NCI-H1930 (cell line): ENCODE measurements at regions not wholly inside any gene's neighbourhood (a gene's known extent, or its start where the extent isn't known, plus 50 kb on each side); places are given as distances from the start of the nearest gene placed in this dataset.
A peak's percentile ranks its signal among the peaks of the same experiment; 100 is the strongest.
"Not testable (repeated sequence)": the region's sequence is repeated elsewhere in the genome, so short reads cannot be mapped to it uniquely, and the experiment has no call there.

Experiments used
- DNase-seq, 2 experiments: peaks; one replicate each; lab custom pipeline; 2025; lab: John Stamatoyannopoulos, UW

GRCh38 chr21:25487046-25487594, 120.2 kb downstream of the MRPL39 start:
- DNase-seq, result no peak

- no peak for DNase-seq
Observed at GRCh38 chr21:25485914-25486313, 121.4 kb downstream of the MRPL39 start.

GRCh38 chr21:25467896-25468295, 139.4 kb downstream of the MRPL39 start:
- no peak for DNase-seq

- not testable (repeated sequence) for DNase-seq
Observed at GRCh38 chr21:25467071-25467470, 140.2 kb downstream of the MRPL39 start.

- DNase-seq, result no peak
Observed at GRCh38 chr21:25466470-25466869, 140.8 kb downstream of the MRPL39 start.

- DNase-seq, result no peak
Observed at GRCh38 chr21:25465263-25465662, 142.0 kb downstream of the MRPL39 start.

- no peak for DNase-seq
Observed at GRCh38 chr21:25464275-25464674, 143.0 kb downstream of the MRPL39 start.

- no peak for DNase-seq
Observed at GRCh38 chr21:25462517-25462971, 144.7 kb downstream of the MRPL39 start.

- no peak for DNase-seq
Observed at GRCh38 chr21:25461725-25462124, 145.6 kb downstream of the MRPL39 start.

- DNase-seq, result no peak
Observed at GRCh38 chr21:25459993-25460392, 147.3 kb downstream of the MRPL39 start.

- DNase-seq, result no peak
Observed at GRCh38 chr21:25459365-25459764, 147.9 kb downstream of the MRPL39 start.

- DNase-seq, result no peak
Observed at GRCh38 chr21:25458484-25458883, 148.8 kb downstream of the MRPL39 start.

GRCh38 chr21:25457946-25458345, 149.3 kb downstream of the MRPL39 start:
- no peak for DNase-seq

- DNase-seq, result no peak
Observed at GRCh38 chr21:25457411-25457810, 149.9 kb downstream of the MRPL39 start.

GRCh38 chr21:25456672-25457071, 150.6 kb downstream of the MRPL39 start:
- DNase-seq, result no peak

- no peak for DNase-seq
Observed at GRCh38 chr21:25453524-25453923, 153.8 kb downstream of the MRPL39 start.

GRCh38 chr21:25449950-25450349, 157.3 kb downstream of the MRPL39 start:
- DNase-seq, result no peak

GRCh38 chr21:25441835-25442234, 165.4 kb downstream of the MRPL39 start:
- DNase-seq, result peak; percentile 24 to 51

GRCh38 chr21:25437465-25437864, 169.8 kb downstream of the MRPL39 start:
- not testable (repeated sequence) for DNase-seq

- DNase-seq, result no peak
Observed at GRCh38 chr21:25428537-25428936, 178.7 kb downstream of the MRPL39 start.

GRCh38 chr21:25427828-25428227, 179.5 kb downstream of the MRPL39 start:
- no peak for DNase-seq

- DNase-seq, result no peak
Observed at GRCh38 chr21:25426580-25426979, 180.7 kb downstream of the MRPL39 start.

- DNase-seq, result no peak
Observed at GRCh38 chr21:25425156-25425555, 182.1 kb downstream of the MRPL39 start.

GRCh38 chr21:25424634-25425033, 182.6 kb downstream of the MRPL39 start:
- no peak for DNase-seq
